ENCODE measurements at regions not wholly inside any gene's neighbourhood (a gene's known extent, or its start where the extent isn't known, plus 50 kb on each side); places are given as distances from the start of the nearest gene placed in this dataset.

DNA sequence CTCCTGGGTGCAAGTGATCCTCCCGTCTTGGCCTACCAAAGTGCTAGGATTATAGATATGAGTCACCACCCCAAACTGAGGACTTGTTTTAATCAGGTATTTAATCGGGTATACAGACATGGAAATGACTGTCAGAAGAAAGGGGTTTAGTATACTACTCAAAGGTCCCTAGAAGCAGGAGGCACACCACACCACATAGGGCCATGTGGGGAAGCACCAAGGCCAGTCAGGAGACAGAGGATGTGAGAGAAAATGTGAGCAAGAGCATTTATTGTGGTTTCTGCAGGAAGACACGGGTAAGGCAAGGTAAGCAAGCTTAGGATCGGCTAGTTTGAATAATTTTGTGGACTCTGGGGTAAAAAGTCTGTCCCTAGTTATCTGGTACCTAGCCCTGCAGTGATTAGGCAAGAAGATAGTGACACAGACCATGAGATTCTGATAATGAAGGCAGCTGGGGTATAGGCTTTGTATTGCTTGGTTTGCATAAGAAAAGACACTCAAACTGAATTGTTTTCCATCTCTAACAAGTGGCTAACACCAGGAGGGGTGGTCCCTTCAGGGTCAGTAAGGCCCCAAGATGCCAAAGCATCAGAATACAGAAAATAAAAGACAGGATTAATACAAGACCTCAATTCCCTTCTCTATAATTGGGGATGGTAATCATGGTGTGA, 408.8 kb upstream of the F9 start:
- DNase-seq, result no peak

- DNase-seq, result no peak
These were observed 409.2 kb upstream of the FGF13 start for GRCh38 chrX:139120760-139121159.

GRCh38 chrX:139113708-139114107, 402.2 kb upstream of the FGF13 start:
- DNase-seq, result no peak

- no peak for DNase-seq
These were observed 400.9 kb upstream of the FGF13 start for GRCh38 chrX:139112432-139112831.

DNA sequence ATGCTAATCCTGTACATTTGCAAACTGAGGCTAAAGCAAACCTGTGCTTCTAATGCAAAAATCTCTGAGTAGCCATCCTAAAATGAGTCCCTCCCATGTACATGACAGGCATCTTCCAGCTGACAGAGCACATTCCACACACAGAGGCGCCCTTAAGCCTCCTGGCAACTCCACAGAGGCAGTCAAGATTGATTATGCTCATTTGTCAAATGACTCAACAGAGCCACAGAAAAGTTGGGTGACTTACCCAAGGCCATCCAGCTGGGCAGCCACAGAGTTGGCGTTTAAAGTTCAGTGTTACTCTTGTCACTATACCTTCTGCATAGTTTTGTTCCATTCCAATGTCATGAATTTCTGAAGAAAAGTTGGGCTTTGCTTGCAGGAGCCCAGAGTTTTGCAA, 394.6 kb upstream of the FGF13 start:
- DNase-seq, result no peak

DNA sequence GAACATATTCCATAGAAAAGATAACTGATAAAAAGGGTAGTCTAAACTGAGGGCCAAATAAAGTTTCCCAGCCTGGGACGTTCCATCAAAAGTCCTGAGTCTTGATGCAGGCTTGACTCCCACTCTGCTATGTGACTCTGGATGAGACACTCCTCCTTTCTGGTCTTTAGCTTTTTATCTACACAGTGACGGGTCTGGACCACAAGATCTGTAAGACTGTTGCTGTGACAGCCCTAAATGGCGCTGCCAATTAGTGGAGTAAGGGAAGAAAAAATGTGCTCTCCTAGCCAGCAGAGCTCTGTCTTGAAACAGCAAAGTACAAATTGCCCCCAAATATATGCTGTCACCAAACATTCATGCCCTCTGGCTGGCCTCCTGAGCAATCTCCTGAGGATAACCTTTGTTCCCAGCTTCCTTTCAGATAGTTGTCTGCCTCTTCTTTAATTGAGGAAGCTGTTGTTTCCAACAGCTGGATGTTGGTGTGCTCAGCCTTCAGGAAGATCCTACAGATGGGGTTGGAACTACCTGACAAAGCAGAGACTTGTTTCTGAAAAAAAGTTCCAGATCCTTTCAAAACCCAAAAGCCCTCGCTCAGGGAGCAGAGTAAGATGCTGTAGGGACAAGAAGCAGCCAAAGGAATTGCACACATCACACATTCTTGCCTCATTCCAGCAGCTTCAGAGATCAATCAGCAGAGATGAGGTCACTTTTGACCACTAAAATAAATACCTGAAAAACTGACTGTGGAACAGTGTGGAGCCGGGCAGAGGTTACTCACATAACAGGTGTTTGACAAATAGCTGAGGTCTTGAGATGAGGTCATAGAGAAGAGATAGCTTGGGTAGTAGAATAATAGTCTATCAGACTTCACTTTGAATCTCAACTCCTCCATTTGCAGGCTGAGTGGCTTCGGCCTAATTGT, 383.4 kb upstream of the FGF13 start:
- no peak for DNase-seq

GRCh38 chrX:139093201-139093600, 381.7 kb upstream of the FGF13 start:
- DNase-seq, result no peak

DNA sequence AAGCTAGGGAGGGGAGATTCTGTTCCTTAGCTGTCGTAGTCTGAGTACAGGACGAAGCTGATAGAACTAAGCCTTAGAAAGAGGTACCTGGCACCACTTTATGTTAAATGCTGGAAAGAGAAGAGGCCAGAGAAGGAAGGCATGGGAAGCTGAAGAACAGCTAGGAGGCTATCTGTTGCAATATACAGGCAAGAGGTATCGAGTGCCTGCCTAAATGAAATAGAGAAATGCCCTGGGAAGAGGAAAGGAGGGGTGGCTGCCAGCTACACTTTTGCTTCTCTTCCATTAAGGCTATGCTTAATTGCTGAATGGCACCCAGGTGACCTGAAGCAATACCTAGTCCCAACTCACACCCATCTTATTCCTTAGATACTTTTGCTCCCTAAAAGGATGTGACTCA, 380.4 kb upstream of the FGF13 start:
- no peak for DNase-seq

DNA sequence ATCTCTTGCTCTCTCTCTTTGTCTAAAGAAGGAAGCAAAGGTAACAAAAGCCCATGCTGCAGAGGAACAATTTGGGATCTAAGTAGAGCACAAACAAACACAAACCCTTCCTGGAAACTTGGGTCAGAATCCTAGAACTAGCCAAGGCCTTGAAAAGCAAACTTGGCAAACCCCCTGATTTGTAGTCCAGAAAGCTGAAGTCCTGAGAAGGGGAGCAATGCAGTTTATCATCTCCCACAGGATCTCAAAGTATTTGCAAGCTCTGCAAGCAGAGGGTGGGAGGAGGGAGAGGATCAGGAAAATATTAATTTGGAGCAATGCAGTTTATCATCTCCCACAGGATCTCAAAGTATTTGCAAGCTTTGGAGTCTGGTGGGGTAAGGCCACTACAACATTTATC, 379.5 kb upstream of the FGF13 start:
- no peak for DNase-seq

DNA sequence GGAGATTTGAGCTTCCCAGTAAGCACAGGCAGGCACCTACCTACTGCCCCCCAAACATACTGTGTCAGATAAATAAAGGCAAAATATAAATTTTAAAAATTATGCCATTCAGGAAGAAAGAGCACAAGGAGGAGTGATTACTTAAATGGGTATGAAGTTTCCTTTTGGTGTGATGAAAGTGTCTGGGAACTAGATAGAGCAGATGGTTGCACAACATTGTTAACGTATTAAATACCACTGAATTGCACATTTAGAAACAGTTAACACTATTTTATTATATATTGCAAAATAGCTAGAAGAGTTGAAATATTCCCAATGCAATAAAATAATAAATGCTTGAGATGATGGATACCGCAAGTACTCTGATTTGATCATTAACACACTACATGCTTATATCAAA, 374.7 kb upstream of the FGF13 start:
- DNase-seq, result no peak

DNA sequence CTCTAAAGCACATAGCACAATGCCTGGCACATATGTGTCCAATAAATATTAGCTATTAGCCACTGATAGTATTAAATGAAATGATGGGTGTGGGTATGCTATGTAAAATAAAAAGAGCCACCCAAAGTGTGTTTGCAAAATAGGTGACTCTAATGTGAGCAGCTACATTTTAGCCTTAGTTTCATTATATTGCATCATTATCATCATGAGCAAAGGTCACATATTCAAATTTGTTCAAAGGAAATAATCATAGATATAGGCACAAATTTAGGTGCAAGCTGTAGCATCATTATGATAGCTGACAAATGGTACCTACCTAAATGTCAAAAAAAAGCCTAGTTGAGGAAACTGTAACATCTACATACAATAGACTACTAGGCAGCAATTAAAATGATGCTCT, 373.9 kb upstream of the FGF13 start:
- no peak for DNase-seq

DNA sequence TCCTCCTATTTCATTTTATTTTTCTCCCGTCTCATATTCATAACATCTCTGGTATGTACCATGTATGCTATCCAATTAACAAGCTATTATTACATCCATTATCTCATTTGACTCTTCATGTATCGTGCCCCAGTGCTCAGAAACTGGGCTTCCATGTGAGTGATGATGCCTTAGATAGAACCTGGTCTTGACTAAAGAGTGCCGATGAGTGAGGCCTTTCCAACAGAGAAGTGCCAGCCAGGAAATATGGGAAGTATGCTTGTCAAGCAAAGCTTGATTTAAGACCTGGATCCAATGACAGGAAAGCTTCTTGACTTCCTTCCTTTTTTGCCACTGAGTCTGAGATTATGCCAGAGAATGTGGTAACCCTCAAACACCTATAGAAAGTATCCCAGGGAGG, 371.7 kb upstream of the FGF13 start:
- no peak for DNase-seq

DNA sequence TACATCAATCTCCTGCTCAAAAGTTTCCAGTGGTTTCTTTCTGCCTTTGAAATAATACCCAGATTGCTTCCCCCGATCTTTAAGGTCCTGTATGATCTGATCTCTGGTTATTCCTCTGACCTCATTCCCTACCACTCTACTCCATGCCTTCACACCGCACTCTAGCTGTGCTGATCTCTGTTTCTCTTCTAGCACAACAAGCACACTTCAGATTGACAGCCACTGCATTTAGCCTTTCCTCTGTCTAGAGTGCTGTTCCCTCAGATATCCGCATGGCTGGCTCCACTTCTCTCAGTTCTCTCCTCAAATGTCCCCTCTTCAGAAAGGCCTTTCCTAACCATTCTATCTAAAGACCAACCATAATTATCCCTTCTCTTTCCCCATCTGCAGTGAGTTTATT, 370.4 kb upstream of the FGF13 start:
- DNase-seq, result no peak

GRCh38 chrX:139079789-139080188, 368.3 kb upstream of the FGF13 start:
- no peak for DNase-seq

GRCh38 chrX:139078761-139079280, 367.3 kb upstream of the FGF13 start:
- DNase-seq, result no peak

- no peak for DNase-seq
These were observed 366.8 kb upstream of the FGF13 start for GRCh38 chrX:139078342-139078741.

DNA sequence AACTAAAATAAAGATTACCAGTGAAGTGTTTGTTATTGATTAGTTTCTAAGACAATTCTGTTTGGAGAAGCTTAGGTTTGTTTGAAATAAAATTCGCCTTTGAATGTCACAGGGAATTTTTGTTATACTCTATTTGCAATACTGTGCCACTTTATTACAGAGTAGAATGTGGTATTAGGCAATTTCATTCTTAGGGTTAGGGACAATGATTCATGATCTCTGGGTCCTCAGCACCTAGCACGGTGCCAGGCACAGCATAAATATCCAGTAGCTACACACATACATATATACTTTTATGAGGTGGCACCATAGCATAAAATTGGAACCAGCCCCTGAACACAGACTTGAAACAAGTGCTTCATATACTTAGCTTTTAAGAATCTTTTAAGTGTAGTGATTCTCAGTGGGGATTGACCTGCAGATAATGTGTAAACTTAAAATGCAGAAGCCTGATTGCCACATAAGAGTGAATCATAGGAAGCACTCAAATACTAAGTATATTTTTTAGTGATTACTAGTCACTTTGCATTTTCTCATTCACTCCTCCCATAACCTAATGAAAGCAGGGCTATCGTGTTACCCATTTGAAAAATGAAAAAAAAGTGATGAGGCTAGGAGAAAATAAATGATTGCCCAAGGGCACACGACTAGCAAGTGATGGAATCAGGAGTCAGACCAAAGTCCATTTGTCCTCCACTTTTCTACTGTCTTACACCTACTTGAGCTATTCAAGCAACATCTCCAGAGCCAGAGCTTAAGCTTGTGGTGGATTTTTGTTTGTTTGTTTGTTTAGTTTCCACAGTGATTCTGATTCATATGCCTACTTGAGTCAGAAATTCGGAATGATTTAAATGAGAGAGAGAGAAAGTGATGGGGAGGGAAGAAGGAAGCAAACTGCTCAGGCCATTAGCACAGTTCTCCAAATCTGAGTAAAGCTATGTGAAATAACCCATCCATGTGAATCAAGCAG, 366.0 kb upstream of the FGF13 start:
- no peak for DNase-seq

GRCh38 chrX:139063364-139063763, 351.8 kb upstream of the FGF13 start:
- no peak for DNase-seq

- no peak for DNase-seq
These were observed 347.4 kb upstream of the FGF13 start for GRCh38 chrX:139058831-139059495.

DNA sequence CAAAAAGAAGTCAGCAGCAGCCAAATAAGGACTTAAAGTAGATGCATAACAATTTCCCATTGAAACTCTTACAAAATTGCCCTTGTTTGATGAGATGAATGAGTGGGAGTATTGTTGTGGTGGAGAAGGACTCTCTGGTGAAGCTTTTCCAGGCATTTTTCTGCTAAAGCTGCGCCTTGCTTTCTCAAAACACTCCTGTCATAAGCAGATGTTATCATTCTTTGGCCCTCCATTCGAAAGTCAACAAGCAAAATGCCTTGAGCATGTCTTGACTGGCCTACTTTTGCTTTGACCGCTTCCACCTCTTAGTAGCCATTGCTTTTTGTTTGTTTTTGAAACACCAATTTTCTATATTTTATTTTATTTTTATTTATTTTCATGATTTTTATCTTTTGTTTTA, 340.9 kb upstream of the FGF13 start:
- no peak for DNase-seq

GRCh38 chrX:139049465-139049864, 337.9 kb upstream of the FGF13 start:
- no peak for DNase-seq
